Activated CD4-positive, alpha-beta T cell treated with anti-CD3 and anti-CD28 coated beads, Interleukin-2, amount 50 U/mL, for 48 hours (primary cell): ENCODE measurements at regions not wholly inside any gene's neighbourhood (a gene's known extent, or its start where the extent isn't known, plus 50 kb on each side); places are given as distances from the start of the nearest gene placed in this dataset.

ENCODE experiments used
- DNase-seq, 2 experiments: peaks; one replicate each; pipeline ENCODE4 v3.0.0-alpha.2; 2020

GRCh38 chr6:91149246-91149955 lies 562.5 kb upstream of the MAP3K7 start:
- DNase-seq = no peak

- DNase-seq = no peak
Measured at GRCh38 chr6:91144126-91144525, 557.3 kb upstream of the MAP3K7 start.

DNA sequence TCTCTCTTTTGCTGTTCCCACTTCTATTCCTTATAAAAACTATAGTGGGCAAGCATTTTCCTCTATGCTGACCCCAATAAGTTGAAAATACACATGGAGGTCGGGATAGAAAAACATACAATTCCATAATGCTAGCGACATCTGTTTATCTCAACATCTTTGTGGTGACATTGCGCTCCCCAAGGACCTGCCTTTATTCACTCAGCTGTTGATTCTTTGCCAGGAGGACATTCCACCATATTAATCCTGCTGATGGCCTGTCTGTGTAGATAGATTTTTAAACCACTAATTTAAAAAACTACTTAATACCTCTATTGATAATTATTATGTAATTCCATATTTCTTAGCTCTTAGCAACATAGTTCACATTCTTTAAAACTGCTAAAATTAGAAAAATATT lies 555.3 kb upstream of the MAP3K7 start:
- DNase-seq = no peak

GRCh38 chr6:91141346-91141745 lies 554.5 kb upstream of the MAP3K7 start:
- no peak for DNase-seq

DNA sequence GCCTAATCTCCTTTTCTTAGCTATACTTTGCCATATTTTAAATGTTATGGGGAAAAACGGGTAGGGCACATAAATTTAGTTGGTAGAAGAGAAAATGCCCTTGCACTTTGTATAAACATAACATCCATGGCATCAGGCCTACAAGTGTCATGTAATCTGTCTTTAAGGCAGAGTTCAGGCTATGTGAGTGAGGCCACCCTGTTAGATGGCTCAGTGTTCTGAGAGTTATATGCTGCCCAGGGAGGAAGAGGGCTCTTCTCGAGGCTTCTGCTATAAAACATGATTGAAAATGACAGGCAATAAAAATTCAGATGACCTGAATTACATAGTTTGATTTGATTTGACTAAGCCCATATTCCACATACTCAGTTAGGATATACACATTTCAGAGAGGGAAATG lies 553.6 kb upstream of the MAP3K7 start:
- no peak for DNase-seq

DNA sequence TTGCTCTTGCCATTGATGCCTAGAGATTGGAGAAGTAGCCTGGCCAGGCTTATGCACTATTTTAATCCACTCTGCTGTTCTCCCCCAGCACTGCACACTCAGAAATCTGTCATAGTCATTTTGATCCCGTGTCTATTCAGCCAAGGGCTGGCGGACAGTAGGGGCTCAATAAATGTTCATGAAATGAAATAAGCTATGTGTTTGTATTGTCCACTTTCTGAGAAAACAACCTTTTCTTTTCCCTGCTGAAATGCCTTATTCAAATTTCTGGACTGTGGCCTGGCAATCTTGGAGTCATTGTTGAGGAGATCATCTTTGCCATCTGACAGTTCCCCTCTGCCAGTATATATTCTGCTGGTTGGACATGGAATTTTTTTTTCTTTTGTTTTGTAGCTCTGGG lies 550.4 kb upstream of the MAP3K7 start:
- DNase-seq = no peak

GRCh38 chr6:91135406-91136103 lies 548.7 kb upstream of the MAP3K7 start:
- no peak for DNase-seq

- no peak for DNase-seq
Measured at GRCh38 chr6:91132461-91132860, 545.6 kb upstream of the MAP3K7 start.

DNA sequence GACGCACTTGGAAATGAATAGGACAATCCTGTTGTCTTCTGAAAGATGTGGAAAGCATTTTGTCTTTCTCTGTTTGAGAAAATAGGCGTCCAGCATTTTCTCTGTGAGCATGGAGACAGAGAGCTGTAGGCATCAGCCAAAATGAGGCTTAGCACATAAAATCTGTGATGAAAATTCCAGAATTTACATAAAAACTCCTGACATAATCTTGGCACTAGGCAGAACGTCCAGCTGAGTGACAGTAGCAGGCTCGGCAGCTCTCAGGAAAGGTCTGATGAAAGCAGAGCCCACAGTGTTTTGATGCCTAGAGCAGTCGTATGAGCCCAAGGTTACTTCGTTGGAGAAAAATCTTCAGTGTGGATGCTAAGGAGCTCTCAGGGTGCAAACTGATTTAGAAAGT lies 543.3 kb upstream of the MAP3K7 start:
- DNase-seq = no peak

DNA sequence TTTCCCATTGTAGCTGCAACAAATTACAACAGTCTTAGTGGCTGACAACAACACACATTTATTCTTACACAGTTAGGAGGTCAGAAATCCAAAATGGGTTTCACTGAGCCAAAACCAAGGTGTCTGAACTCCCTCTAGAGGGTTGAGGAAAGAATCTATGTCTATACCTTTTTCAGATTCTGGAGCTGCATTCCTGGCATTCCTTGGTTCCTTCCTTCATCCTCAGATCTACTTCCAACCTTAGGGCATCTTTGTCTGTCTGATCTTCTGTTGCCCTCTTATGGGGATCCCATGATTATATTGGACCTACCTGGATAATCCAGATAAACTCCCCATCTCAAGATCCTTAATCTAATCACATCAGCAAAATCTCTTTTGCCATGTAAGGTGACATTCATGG lies 540.9 kb upstream of the MAP3K7 start:
- no peak for DNase-seq

DNA sequence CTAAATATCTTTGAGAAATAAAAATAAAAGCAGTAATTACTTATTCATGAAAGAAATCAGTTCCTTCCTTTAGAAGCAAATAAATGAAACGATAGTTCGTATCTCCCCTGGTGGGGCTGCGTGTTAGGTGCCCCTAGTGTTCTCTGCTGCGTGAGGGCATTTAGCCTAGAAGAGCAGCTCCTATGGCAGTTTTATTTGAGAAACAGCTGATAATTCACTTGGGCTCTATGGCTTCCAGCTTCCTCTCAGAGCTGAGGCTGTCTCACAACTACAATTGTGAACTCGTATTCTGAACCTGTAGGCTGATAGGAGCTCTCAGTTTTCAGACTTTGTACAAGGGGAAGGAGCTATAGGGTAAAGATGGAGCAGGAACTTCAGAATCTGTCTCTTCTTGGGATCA lies 540.0 kb upstream of the MAP3K7 start:
- no peak for DNase-seq

- DNase-seq = no peak
Measured at GRCh38 chr6:91117550-91117949, 530.7 kb upstream of the MAP3K7 start.

GRCh38 chr6:91114123-91114708 lies 527.3 kb upstream of the MAP3K7 start:
- DNase-seq = no peak

DNA sequence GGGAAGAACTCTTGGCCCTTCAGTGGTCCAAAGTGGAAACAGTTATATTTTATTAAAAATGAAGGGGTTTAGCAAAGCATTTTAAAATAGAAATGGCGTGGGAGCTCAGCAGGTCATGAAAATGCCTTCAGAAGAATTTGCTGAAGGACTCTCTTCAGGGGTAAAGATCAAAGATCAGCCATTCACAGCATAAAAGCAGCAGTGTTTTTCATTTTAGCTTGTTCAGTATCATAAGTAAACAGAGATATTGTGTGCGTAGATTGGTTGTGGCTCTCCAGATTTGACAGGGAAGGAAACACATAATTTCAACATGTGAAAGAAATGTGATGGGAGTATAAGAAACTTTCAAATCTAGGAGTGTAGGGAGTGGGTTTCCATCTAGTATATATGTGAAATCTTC lies 519.2 kb upstream of the MAP3K7 start:
- no peak for DNase-seq

GRCh38 chr6:91105532-91105931 lies 518.7 kb upstream of the MAP3K7 start:
- no peak for DNase-seq

DNA sequence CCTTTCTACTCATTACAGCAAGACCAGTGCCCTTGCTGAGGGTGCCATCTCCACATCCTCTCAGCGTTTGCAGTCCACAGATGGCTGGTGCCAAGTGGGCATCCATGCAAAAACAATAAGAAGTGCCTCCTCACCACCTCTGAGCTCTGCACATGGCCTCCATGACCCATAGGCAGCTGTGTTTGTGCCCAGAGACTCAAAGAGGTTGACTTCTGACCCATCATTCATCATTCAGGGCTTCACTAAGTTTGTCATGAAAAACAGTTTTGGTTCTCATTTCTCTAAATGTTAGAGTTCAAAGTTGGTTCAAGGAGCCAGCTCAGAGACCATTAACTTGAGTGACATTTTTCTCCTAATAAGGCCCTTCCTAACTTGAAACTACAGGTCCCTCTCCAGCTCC lies 512.6 kb upstream of the MAP3K7 start:
- no peak for DNase-seq

GRCh38 chr6:91098006-91098405 lies 511.1 kb upstream of the MAP3K7 start:
- no peak for DNase-seq

DNA sequence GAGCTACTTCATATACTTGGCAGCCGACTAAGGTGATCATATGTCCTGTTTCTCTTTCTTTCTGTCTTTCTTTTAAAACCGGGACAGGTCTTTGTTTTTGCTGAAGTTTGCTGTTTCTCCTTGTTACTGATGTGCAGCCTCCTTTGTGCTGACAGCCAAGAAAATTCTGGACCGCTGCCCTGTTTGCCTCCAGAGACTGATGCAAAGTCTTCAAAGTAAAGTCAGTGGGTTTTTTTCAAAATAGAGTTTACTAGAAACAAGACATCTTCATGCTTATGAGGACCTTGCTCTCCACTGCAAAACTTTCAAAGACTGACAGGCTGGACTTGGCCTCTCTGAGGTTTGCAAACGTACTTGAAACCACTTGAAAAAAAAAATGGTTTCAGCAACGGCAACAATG lies 510.5 kb upstream of the MAP3K7 start:
- no peak for DNase-seq

DNA sequence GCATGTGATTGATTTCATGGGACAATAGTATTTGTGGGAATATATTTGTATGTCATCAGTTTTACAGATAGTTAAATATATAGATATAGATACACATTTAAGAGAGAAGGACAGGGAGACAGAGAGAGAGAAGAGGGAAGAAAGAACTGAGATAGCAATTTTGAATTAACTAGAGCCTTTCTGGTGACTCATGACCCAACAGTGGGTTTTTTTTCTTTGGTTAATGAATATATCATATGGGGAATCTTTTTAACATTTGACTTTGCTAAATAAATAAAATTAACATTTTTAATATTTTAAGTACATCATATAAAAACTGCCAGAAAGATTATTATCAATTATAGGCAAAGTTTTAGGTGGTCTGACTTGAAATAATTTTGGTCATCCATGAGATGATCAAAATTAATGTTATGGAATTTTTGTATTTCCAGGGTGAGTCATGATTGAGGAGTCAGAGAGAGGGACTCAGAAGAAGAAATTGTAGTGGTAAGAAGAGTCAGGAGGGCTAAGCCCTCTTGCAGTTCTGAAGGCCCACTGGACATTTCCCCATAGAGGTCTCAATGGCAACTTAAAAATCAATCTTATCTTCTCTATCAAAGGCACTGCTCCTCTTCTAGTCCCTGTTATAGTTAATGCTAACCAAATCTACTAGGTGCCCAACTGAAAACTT lies 508.1 kb upstream of the MAP3K7 start:
- no peak for DNase-seq

DNA sequence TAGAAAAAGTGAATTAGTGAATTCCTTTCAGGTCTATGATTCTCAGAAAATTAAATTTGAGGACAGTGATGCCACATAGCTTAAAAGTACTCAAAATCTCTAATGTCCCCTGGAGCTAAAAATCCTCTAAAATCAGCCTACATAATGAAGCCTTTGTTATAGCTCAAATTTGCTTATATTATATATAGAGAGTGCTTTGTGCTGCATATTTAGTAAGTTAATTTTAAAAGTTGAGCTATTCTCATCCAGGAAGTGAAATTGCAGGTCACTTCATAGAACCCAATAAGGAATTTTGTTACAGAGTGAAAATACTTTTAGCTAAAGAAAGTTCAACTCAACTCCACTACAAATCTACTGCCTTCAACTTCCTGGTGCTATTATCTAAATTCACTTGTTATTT lies 507.5 kb upstream of the MAP3K7 start:
- DNase-seq = no peak

GRCh38 chr6:91088976-91089375 lies 502.1 kb upstream of the MAP3K7 start:
- DNase-seq = no peak

GRCh38 chr6:91088515-91088914 lies 501.6 kb upstream of the MAP3K7 start:
- DNase-seq = no peak

GRCh38 chr6:91087908-91088307 lies 501.0 kb upstream of the MAP3K7 start:
- no peak for DNase-seq

GRCh38 chr6:91083211-91083610 lies 496.3 kb upstream of the MAP3K7 start:
- DNase-seq = no peak
